Fibroblast of lung (primary cell): ENCODE measurements at regions not wholly inside any gene's neighbourhood (a gene's known extent, or its start where the extent isn't known, plus 50 kb on each side); places are given as distances from the start of the nearest gene placed in this dataset.

Source experiments
- DNase-seq, 2 donors: peaks; one replicate each; pipeline versions ENCODE4 v3.0.0 to v3.0.0-alpha.2; 2010; ENCODE audit warnings: low read depth in 2 of 2
- H2AFZ ChIP-seq: 2 replicates; pipeline ENCODE4 v1.5.1; 2012; ENCODE audit warnings: low read length, control low read depth, inconsistent platforms
- H3K27ac ChIP-seq: 2 replicates; pipeline ENCODE4 v1.5.1; 2011; ENCODE audit warnings: low read length, control low read depth; ENCODE audit not compliant: insufficient read depth
- H3K27me3 ChIP-seq: 2 replicates; pipeline ENCODE4 v1.5.1; 2011; ENCODE audit warnings: mild to moderate bottlenecking, low read length; ENCODE audit not compliant: control insufficient read depth, insufficient read depth
- H3K36me3 ChIP-seq: 2 replicates; pipeline ENCODE4 v1.5.1; 2011; ENCODE audit warnings: low read length; ENCODE audit not compliant: control insufficient read depth, insufficient read depth
- H3K4me1 ChIP-seq: 2 replicates; pipeline ENCODE4 v1.5.1; 2011; ENCODE audit warnings: low read length; ENCODE audit not compliant: control insufficient read depth, insufficient read depth; ENCODE audit errors: extremely low read depth
- H3K4me2 ChIP-seq: 2 replicates; pipeline ENCODE4 v1.5.1; 2011; ENCODE audit warnings: low read length, control low read depth; ENCODE audit not compliant: insufficient read depth; ENCODE audit errors: extremely low read depth
- H3K4me3 ChIP-seq, 4 experiments: fragments of 200-600 bp in 1 of 4; sonication (generic) in 1 of 4; replicated peaks in 1 of 4; 2 replicates each; pipeline ENCODE4 v1.5.1; 2011 to 2016; ENCODE audit warnings: low read length in 4 of 4, low read depth in 3 of 4, mild to moderate bottlenecking in 3 of 4, control low read depth in 2 of 4, inconsistent platforms in 1 of 4, mixed read lengths in 1 of 4; ENCODE audit not compliant: insufficient read depth in 1 of 4; ENCODE audit errors: control extremely low read depth in 1 of 4
- H3K79me2 ChIP-seq: 2 replicates; pipeline ENCODE4 v1.5.1; 2012; ENCODE audit warnings: mild to moderate bottlenecking, low read length, inconsistent platforms; ENCODE audit not compliant: control insufficient read depth, insufficient read depth
- H3K9ac ChIP-seq: 2 replicates; pipeline ENCODE4 v1.5.1; 2011; ENCODE audit warnings: mild to moderate bottlenecking, low read length, control low read depth; ENCODE audit not compliant: insufficient read depth
- H3K9me3 ChIP-seq: 2 replicates; pipeline ENCODE4 v1.5.1; 2012; ENCODE audit warnings: low read depth, low read length; ENCODE audit not compliant: control insufficient read depth, insufficient read depth
- H4K20me1 ChIP-seq: 2 replicates; pipeline ENCODE4 v1.5.1; 2011; ENCODE audit warnings: low read length; ENCODE audit not compliant: control insufficient read depth, insufficient read depth; ENCODE audit errors: extremely low read depth
- EZH2 ChIP-seq: IDR thresholded peaks from 2 replicates; pipeline ENCODE4 v1.5.1; 2012; ENCODE audit warnings: low read length, control low read depth, mild to moderate bottlenecking; ENCODE audit errors: missing control alignments
- TF ChIP-seq, protein P1 (sequence below), 2 donors: IDR thresholded peaks in 1 of 2; conservative IDR thresholded peaks in 1 of 2; 1 replicate in 1 of 2; 2 replicates in 1 of 2; pipeline ENCODE4 v1.5.1; 2011 to 2012; ENCODE audit warnings: low read length in 2 of 2, control low read depth in 1 of 2, inconsistent platforms in 1 of 2, low read depth in 1 of 2, mild to moderate bottlenecking in 1 of 2

GRCh38 chr20:57002066-57002570 is 264.3 kb downstream of the BMP7 start:
- TF ChIP-seq, protein P1, sequence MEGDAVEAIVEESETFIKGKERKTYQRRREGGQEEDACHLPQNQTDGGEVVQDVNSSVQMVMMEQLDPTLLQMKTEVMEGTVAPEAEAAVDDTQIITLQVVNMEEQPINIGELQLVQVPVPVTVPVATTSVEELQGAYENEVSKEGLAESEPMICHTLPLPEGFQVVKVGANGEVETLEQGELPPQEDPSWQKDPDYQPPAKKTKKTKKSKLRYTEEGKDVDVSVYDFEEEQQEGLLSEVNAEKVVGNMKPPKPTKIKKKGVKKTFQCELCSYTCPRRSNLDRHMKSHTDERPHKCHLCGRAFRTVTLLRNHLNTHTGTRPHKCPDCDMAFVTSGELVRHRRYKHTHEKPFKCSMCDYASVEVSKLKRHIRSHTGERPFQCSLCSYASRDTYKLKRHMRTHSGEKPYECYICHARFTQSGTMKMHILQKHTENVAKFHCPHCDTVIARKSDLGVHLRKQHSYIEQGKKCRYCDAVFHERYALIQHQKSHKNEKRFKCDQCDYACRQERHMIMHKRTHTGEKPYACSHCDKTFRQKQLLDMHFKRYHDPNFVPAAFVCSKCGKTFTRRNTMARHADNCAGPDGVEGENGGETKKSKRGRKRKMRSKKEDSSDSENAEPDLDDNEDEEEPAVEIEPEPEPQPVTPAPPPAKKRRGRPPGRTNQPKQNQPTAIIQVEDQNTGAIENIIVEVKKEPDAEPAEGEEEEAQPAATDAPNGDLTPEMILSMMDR (conservative IDR thresholded peaks at IDR 0.05 in 1 of 2, IDR thresholded peaks at IDR 0.05 in 1 of 2; ENCODE audit: low read depth in 1 of 2, low read length in 2 of 2) = no peak
- no peak for TF ChIP-seq EZH2
- no peak for DNase-seq
- no peaks in the 10 kb centered on the region for H3K4me1 ChIP-seq

DNA sequence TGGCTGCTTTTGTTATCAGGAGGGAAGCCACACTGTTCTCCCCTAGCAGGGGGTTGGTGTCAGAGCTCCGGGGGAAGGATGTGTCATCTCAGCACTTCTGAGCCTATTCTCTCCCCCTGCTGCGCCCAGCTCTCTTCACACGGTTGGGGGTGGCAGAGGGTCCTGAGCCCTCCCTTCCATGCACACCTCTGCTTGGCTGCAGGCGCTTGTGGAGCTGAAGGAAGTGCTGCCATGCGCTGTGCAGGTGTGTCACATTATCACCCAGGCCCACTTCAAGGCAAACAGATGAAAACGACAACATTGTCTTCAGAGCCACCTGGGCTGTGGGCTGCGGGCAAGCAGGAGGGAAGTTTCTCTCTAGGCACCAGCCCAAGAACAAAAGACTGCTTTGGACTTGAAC is 263.4 kb downstream of the BMP7 start:
- no peak for DNase-seq
- no peaks in the 10 kb centered on the region for H3K79me2 ChIP-seq
- H4K20me1 ChIP-seq = no peaks in the 10 kb centered on the region
- no peak overlapping the region for H3K4me3 ChIP-seq
- H3K9ac ChIP-seq = no peak overlapping the region
- no peak overlapping the region for H3K4me2 ChIP-seq
- H3K4me1 ChIP-seq = no peaks in the 10 kb centered on the region
- H3K36me3 ChIP-seq = no peaks in the 10 kb centered on the region
- no peaks in the 10 kb centered on the region for H3K27me3 ChIP-seq
- H2AFZ ChIP-seq = no peak overlapping the region
- H3K9me3 ChIP-seq = no peaks in the 10 kb centered on the region
- no peak for TF ChIP-seq EZH2
- TF ChIP-seq, protein P1 (conservative IDR thresholded peaks at IDR 0.05 in 1 of 2, IDR thresholded peaks at IDR 0.05 in 1 of 2; ENCODE audit: low read depth in 1 of 2, low read length in 2 of 2) = no peak
- no peak overlapping the region for H3K27ac ChIP-seq

More at GRCh38 chr20:57002066-57002570, 264.3 kb downstream of the BMP7 start:
- H3K9me3 ChIP-seq = no peaks in the 10 kb centered on the region
- H3K27ac ChIP-seq = no peak overlapping the region
- no peak overlapping the region for H2AFZ ChIP-seq
- H3K79me2 ChIP-seq = no peaks in the 10 kb centered on the region
- H3K4me3 ChIP-seq = no peak overlapping the region
- no peak overlapping the region for H3K4me2 ChIP-seq
- no peaks in the 10 kb centered on the region for H4K20me1 ChIP-seq
- no peaks in the 10 kb centered on the region for H3K27me3 ChIP-seq
- H3K9ac ChIP-seq = no peak overlapping the region
- no peaks in the 10 kb centered on the region for H3K36me3 ChIP-seq

GRCh38 chr20:57004416-57004815 is 262.0 kb downstream of the BMP7 start:
- no peaks in the 10 kb centered on the region for H4K20me1 ChIP-seq
- H3K4me1 ChIP-seq = no peaks in the 10 kb centered on the region
- no peak overlapping the region for H3K9ac ChIP-seq
- H3K36me3 ChIP-seq = no peaks in the 10 kb centered on the region
- H2AFZ ChIP-seq = no peak overlapping the region
- DNase-seq = no peak
- H3K27ac ChIP-seq = no peak overlapping the region
- no peak overlapping the region for H3K4me2 ChIP-seq
- no peaks in the 10 kb centered on the region for H3K79me2 ChIP-seq
- TF ChIP-seq, protein P1 (conservative IDR thresholded peaks at IDR 0.05 in 1 of 2, IDR thresholded peaks at IDR 0.05 in 1 of 2; ENCODE audit: low read depth in 1 of 2, low read length in 2 of 2) = no peak
- TF ChIP-seq EZH2 = no peak
- H3K4me3 ChIP-seq = no peak overlapping the region
- no peaks in the 10 kb centered on the region for H3K27me3 ChIP-seq
- no peaks in the 10 kb centered on the region for H3K9me3 ChIP-seq
